Neuronal stem cell (in vitro differentiated cells): ENCODE measurements at regions not wholly inside any gene's neighbourhood (a gene's known extent, or its start where the extent isn't known, plus 50 kb on each side); places are given as distances from the start of the nearest gene placed in this dataset.
A peak's percentile ranks its signal among the peaks of the same experiment; 100 is the strongest.

Experiments
- DNase-seq: peaks from one replicate; pipeline ENCODE4 v3.0.0-alpha.2; 2013; ENCODE audit warnings: low spot score
- H2AFZ ChIP-seq: one replicate; pipeline ENCODE4 v1.6.1; 2013; ENCODE audit warnings: mild to moderate bottlenecking, low read length, inconsistent platforms
- H2AK5ac ChIP-seq: 2 replicates; pipeline ENCODE4 v1.6.1; 2013; ENCODE audit warnings: low read depth, mild to moderate bottlenecking, inconsistent platforms, low read length, moderate library complexity, mixed read lengths
- H2BK120ac ChIP-seq: 2 replicates; pipeline ENCODE4 v1.6.1; 2013; ENCODE audit warnings: low read depth, mild to moderate bottlenecking, inconsistent platforms, low read length, moderate library complexity, mixed read lengths
- H2BK12ac ChIP-seq: one replicate; pipeline ENCODE4 v1.6.1; 2013; ENCODE audit warnings: low read length, inconsistent platforms
- H2BK15ac ChIP-seq: 2 replicates; pipeline ENCODE4 v1.6.1; 2013; ENCODE audit warnings: mild to moderate bottlenecking, low read length, inconsistent platforms, mixed read lengths
- H2BK5ac ChIP-seq: one replicate; pipeline ENCODE4 v1.6.1; 2013; ENCODE audit warnings: inconsistent platforms, mild to moderate bottlenecking, low read length, moderate library complexity
- H3K14ac ChIP-seq: one replicate; pipeline ENCODE4 v1.6.1; 2013; ENCODE audit warnings: low read length, inconsistent platforms
- H3K18ac ChIP-seq: 2 replicates; pipeline ENCODE4 v1.6.1; 2013; ENCODE audit warnings: low read length, inconsistent platforms
- H3K23ac ChIP-seq: 2 replicates; pipeline ENCODE4 v1.6.1; 2013; ENCODE audit warnings: low read depth, mild to moderate bottlenecking, mixed read lengths, low read length, inconsistent platforms; ENCODE audit not compliant: poor library complexity
- H3K27ac ChIP-seq: replicated peaks from 3 replicates; pipeline ENCODE4 v1.5.1; 2013; ENCODE audit warnings: low read length, inconsistent platforms
- H3K27me3 ChIP-seq, 3 experiments: 2 replicates each; pipeline ENCODE4 v1.6.1; 2013; ENCODE audit warnings: low read length in 3 of 3, mild to moderate bottlenecking in 2 of 3, inconsistent platforms in 1 of 3, low read depth in 1 of 3, mixed read lengths in 1 of 3, moderate library complexity in 1 of 3; ENCODE audit not compliant: control insufficient read depth in 3 of 3, insufficient read depth in 3 of 3
- H3K36me3 ChIP-seq, 2 donors: replicated peaks in 1 of 2; 2 replicates each; pipeline ENCODE4 v1.6.1; 2013; ENCODE audit warnings: low read length in 2 of 2; ENCODE audit not compliant: control insufficient read depth in 2 of 2, insufficient read depth in 2 of 2
- H3K4ac ChIP-seq: 2 replicates; pipeline ENCODE4 v1.6.1; 2013; ENCODE audit warnings: inconsistent platforms, mild to moderate bottlenecking, low read length, moderate library complexity
- H3K4me1 ChIP-seq, 2 donors: 1 replicate in 1 of 2; 2 replicates in 1 of 2; pipeline ENCODE4 v1.6.1; 2013; ENCODE audit warnings: low read length in 2 of 2, low read depth in 1 of 2; ENCODE audit not compliant: control insufficient read depth in 2 of 2, insufficient read depth in 1 of 2
- H3K4me2 ChIP-seq: one replicate; pipeline ENCODE4 v1.6.1; 2013; ENCODE audit warnings: mild to moderate bottlenecking, low read length, inconsistent platforms; ENCODE audit not compliant: insufficient read depth, poor library complexity, severe bottlenecking
- H3K4me3 ChIP-seq, 2 donors: 2 replicates each; pipeline ENCODE4 v1.5.1; 2013; ENCODE audit warnings: low read length in 2 of 2, mild to moderate bottlenecking in 2 of 2, inconsistent platforms in 1 of 2, moderate library complexity in 1 of 2
- H3K79me1 ChIP-seq: one replicate; pipeline ENCODE4 v1.6.1; 2013; ENCODE audit warnings: low read depth, mild to moderate bottlenecking, inconsistent platforms, low read length, moderate library complexity
- H3K9ac ChIP-seq: one replicate; pipeline ENCODE4 v1.6.1; 2013; ENCODE audit warnings: mild to moderate bottlenecking, low read depth, low read length, inconsistent platforms; ENCODE audit not compliant: poor library complexity
- H3K9me3 ChIP-seq, 2 donors: replicated peaks in 1 of 2; 2 replicates each; pipeline versions ENCODE3 to v1.6.1; 2013; ENCODE audit warnings: low read length in 2 of 2, mild to moderate bottlenecking in 2 of 2, inconsistent platforms in 1 of 2, low read depth in 1 of 2, mixed read lengths in 1 of 2, moderate library complexity in 1 of 2; ENCODE audit not compliant: control insufficient read depth in 2 of 2, insufficient read depth in 1 of 2
- H4K8ac ChIP-seq: one replicate; pipeline ENCODE4 v1.6.1; 2013; ENCODE audit warnings: low read depth, mild to moderate bottlenecking, inconsistent platforms, low read length, moderate library complexity
- H4K91ac ChIP-seq: one replicate; pipeline ENCODE4 v1.6.1; 2013; ENCODE audit warnings: low read length, low read depth, mild to moderate bottlenecking, inconsistent platforms; ENCODE audit not compliant: poor library complexity
- WGBS, 2 donors: extraction: QIAGEN DNeasy Blood & Tissue Kit; methylation state at CpG; one replicate each; pipeline ENCODE4 v1.1.7; 2013; ENCODE audit warnings: missing lambda C conversion rate in 2 of 2, mixed read lengths in 1 of 2; ENCODE audit not compliant: insufficient read length in 2 of 2, insufficient replicate concordance in 1 of 2; ENCODE audit errors: extremely low coverage in 2 of 2; 5-methylcytosine and 5-hydroxymethylcytosine counted together

DNA sequence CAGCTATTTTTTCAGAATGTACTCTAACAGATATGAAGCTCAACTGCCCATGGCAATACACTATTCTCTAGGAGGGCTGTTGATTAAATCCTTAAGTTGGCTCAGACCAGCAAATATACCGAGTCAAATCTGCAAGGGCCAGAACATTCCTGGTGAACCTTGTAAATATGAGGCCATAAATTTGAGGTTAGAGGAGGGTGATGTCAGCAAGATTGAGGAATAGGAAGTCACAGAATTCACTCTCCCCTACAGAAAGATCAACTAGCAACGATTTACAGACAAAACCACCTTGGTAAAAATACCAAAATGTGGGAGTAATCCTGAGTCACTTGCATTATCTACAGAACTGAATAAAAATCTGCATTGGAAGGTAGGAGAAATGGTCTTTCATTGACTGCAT lies 399.3 kb downstream of the GPM6A start:
- Histone ChIP-seq H4K91ac (no peak overlapping the region), H2BK5ac (no peak overlapping the region), H3K9me3 (peaks cover 4 to 5% of the 10 kb centered on the region in 2 donors), H3K4ac (no peak overlapping the region), H3K9ac (no peak overlapping the region), H3K79me1 (no peaks in the 10 kb centered on the region), H2BK15ac (no peak overlapping the region), H2BK120ac (no peak overlapping the region), H3K14ac (no peak overlapping the region), H3K27me3 (no peaks in the 10 kb centered on the region), H3K36me3 (no peaks in the 10 kb centered on the region), H2AFZ (no peak overlapping the region), H3K23ac (no peak overlapping the region), H3K27ac (no peak overlapping the region), H3K4me3 (no peak overlapping the region), H2BK12ac (no peak overlapping the region), H3K18ac (no peak overlapping the region), H3K4me1 (no peaks in the 10 kb centered on the region), H3K4me2 (no peak overlapping the region), H4K8ac (no peak overlapping the region), H2AK5ac (no peak overlapping the region)
- WGBS, 2 donors = no CpG with 5 or more reads among the region's 2 CpGs
- DNase-seq = no peak

DNA sequence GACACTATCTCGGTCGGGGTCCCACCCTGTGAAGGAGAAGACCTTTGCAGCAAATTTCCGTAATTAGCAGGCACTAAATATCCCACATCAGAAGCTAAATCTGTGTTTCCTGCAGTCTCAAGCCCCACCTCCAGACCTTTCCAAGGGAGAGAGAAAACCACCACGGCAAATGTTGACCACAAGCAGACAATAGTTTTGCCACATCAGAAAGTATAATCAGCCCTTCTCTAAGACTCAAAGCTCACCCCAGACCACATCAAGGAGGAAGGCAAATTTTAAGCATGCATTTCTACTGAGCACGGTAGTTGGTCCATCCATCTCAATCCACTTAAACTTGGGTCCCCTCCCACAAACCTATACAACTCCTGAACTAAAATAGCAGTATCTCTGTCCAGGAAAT lies 398.5 kb downstream of the GPM6A start:
- H3K14ac ChIP-seq = no peak overlapping the region
- no peak overlapping the region for H3K4me3 ChIP-seq
- H2BK12ac ChIP-seq = no peak overlapping the region
- no peaks in the 10 kb centered on the region for H3K36me3 ChIP-seq
- H4K91ac ChIP-seq = peak overlapping the region; percentile 92
- no peak overlapping the region for H3K9ac ChIP-seq
- H3K4me1 ChIP-seq = no peaks in the 10 kb centered on the region
- H3K27ac ChIP-seq = no peak overlapping the region
- H3K9me3 ChIP-seq = peaks cover 4 to 5% of the 10 kb centered on the region in 2 donors
- H2BK5ac ChIP-seq = no peak overlapping the region
- no peak overlapping the region for H3K23ac ChIP-seq
- H3K79me1 ChIP-seq = no peaks in the 10 kb centered on the region
- H2BK15ac ChIP-seq = no peak overlapping the region
- no peak overlapping the region for H3K18ac ChIP-seq
- H3K4ac ChIP-seq = no peak overlapping the region
- H2BK120ac ChIP-seq = no peak overlapping the region
- H2AK5ac ChIP-seq = no peak overlapping the region
- no peak overlapping the region for H3K4me2 ChIP-seq
- no peak for DNase-seq
- H3K27me3 ChIP-seq = no peaks in the 10 kb centered on the region
- no peak overlapping the region for H2AFZ ChIP-seq
- no CpG with 5 or more reads among the region's 5 CpGs for WGBS, 2 donors
- H4K8ac ChIP-seq = no peak overlapping the region

DNA sequence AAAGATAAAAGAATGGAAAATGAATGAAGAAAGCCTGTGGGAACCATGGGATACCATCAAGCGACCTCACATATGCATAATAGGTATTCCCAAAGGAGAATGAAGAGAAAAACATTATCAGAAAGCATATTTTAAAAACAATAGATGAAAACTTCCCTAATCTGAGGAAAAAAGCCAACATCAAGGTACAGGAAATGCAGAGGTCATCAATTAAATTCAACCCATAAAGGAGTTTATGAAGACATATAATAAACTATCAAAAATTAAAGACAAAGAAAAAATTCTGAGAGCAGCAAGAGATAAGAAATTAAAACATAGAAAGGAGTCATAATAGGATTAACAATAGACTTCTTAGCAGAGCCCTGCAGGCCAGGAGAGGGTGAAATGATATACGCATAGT lies 397.5 kb downstream of the GPM6A start:
- Histone ChIP-seq H3K27ac (no peak overlapping the region), H3K14ac (no peak overlapping the region), H2AK5ac (no peak overlapping the region), H2BK120ac (no peak overlapping the region), H3K18ac (no peak overlapping the region), H3K23ac (no peak overlapping the region), H3K9ac (no peak overlapping the region), H2BK15ac (no peak overlapping the region), H2BK5ac (no peak overlapping the region), H4K91ac (no peak overlapping the region), H3K4me3 (no peak overlapping the region), H3K4me2 (no peak overlapping the region), H3K27me3 (no peaks in the 10 kb centered on the region), H4K8ac (no peak overlapping the region), H3K36me3 (no peaks in the 10 kb centered on the region), H2BK12ac (no peak overlapping the region), H3K4me1 (no peaks in the 10 kb centered on the region), H3K4ac (no peak overlapping the region), H3K79me1 (no peaks in the 10 kb centered on the region), H3K9me3 (peaks cover 4 to 5% of the 10 kb centered on the region in 2 donors), H2AFZ (no peak overlapping the region)
- no peak for DNase-seq
- WGBS, 2 donors = no CpG with 5 or more reads among the region's 2 CpGs

DNA sequence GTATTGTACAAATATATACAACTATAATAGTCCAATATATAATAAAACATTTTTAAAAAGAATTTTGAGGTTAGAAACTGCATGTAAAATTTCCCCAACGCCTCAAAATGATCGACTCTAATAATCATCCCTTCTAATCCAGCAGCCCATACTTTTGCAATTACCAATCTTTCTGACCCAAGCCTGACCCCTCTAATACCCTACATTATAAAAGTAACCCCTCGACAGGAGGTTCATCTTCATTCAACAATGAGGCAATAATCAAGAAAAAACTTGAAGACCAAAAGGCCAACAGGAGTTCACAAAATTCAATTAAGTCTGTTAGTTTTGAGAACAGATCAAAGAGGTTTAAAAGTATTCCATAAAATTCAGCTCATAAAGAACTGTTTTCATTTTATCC lies 393.5 kb downstream of the GPM6A start:
- no peak overlapping the region for H2BK5ac ChIP-seq
- H3K9ac ChIP-seq = no peak overlapping the region
- no peak overlapping the region for H3K14ac ChIP-seq
- H3K4me3 ChIP-seq = no peak overlapping the region
- H2AK5ac ChIP-seq = no peak overlapping the region
- no peak overlapping the region for H3K4ac ChIP-seq
- H3K79me1 ChIP-seq = no peaks in the 10 kb centered on the region
- H2BK12ac ChIP-seq = no peak overlapping the region
- no CpG with 5 or more reads among the region's 3 CpGs for whole genome bisulfite sequencing, 2 donors
- no peak overlapping the region for H2AFZ ChIP-seq
- no peak for DNase-seq
- H4K91ac ChIP-seq = no peak overlapping the region
- no peak overlapping the region for H3K4me2 ChIP-seq
- no peak overlapping the region for H3K18ac ChIP-seq
- H3K23ac ChIP-seq = no peak overlapping the region
- no peak overlapping the region for H2BK120ac ChIP-seq
- H3K27ac ChIP-seq = no peak overlapping the region
- peaks cover 0 to 8% of the 10 kb centered on the region in 2 donors for H3K4me1 ChIP-seq
- no peaks in the 10 kb centered on the region for H3K27me3 ChIP-seq
- H2BK15ac ChIP-seq = no peak overlapping the region
- peaks cover 2 to 5% of the 10 kb centered on the region in 2 donors for H3K9me3 ChIP-seq
- H3K36me3 ChIP-seq = no peaks in the 10 kb centered on the region
- no peak overlapping the region for H4K8ac ChIP-seq
